ENCODE measurements at regions not wholly inside any gene's neighbourhood (a gene's known extent, or its start where the extent isn't known, plus 50 kb on each side); places are given as distances from the start of the nearest gene placed in this dataset.

DNA sequence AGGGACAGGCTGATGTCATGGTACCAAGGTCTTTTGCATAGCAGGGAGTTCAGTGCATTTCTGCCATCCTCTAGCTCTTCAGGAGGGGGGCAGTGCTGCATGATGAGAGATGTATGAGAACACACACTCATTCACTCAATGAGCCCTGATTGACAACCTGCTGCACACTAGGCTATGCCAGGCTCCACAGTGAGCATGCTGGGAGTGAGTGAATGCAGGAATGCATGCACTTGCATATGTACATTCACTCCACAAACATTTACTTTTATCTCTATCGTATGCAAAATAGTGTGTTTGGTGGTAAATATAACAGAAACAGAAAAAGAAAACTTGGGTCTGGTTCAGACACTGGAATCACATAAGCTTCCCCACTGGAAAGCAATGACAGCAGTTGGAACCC is 374.1 kb upstream of the C16orf82 start:
- TF ChIP-seq, protein P1, sequence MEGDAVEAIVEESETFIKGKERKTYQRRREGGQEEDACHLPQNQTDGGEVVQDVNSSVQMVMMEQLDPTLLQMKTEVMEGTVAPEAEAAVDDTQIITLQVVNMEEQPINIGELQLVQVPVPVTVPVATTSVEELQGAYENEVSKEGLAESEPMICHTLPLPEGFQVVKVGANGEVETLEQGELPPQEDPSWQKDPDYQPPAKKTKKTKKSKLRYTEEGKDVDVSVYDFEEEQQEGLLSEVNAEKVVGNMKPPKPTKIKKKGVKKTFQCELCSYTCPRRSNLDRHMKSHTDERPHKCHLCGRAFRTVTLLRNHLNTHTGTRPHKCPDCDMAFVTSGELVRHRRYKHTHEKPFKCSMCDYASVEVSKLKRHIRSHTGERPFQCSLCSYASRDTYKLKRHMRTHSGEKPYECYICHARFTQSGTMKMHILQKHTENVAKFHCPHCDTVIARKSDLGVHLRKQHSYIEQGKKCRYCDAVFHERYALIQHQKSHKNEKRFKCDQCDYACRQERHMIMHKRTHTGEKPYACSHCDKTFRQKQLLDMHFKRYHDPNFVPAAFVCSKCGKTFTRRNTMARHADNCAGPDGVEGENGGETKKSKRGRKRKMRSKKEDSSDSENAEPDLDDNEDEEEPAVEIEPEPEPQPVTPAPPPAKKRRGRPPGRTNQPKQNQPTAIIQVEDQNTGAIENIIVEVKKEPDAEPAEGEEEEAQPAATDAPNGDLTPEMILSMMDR (conservative IDR thresholded peaks at IDR 0.05; ENCODE audit: low read length) = no peak
- no peak for TF ChIP-seq EZH2phosphoT487 (IDR thresholded peaks at IDR 0.05; ENCODE audit: borderline replicate concordance, low read depth, low read length)
